Common myeloid progenitor, CD34-positive (primary cell): ENCODE measurements at regions not wholly inside any gene's neighbourhood (a gene's known extent, or its start where the extent isn't known, plus 50 kb on each side); places are given as distances from the start of the nearest gene placed in this dataset.

Experiments
- CTCF ChIA-PET: fragments of 350-600 bp; sonication (Branson Sonifier 250); formaldehyde crosslinking; loops from one replicate; lab custom pipeline; 2021; ENCODE audit warnings: antibody characterized with exemption; lab: Charles Lee
- POLR2A ChIA-PET: fragments of 350-600 bp; sonication (Branson Sonifier 250); formaldehyde crosslinking; loops from one replicate; lab custom pipeline; 2021; ENCODE audit warnings: antibody characterized with exemption; lab: Charles Lee
- DNase-seq, 3 donors: peaks; one replicate each; pipeline versions ENCODE4 v3.0.0 to v3.0.0-alpha.2; 2013
- H3K27ac ChIP-seq, 2 experiments: 1 replicate in 1 of 2; 2 replicates in 1 of 2; pipeline ENCODE4 v1.7.0; 2013; ENCODE audit warnings: inconsistent platforms in 2 of 2, low read length in 2 of 2, mild to moderate bottlenecking in 2 of 2, low read depth in 1 of 2, moderate library complexity in 1 of 2; ENCODE audit not compliant: severe bottlenecking in 2 of 2, insufficient read depth in 1 of 2, poor library complexity in 1 of 2
- H3K27me3 ChIP-seq, 5 experiments: replicated peaks in 2 of 5; 1 replicate in 3 of 5; 2 replicates in 2 of 5; pipeline versions ENCODE4 v1.6.1 to v1.7.0; 2013; ENCODE audit warnings: low read length in 4 of 5, mild to moderate bottlenecking in 2 of 5, moderate library complexity in 2 of 5, inconsistent platforms in 1 of 5; ENCODE audit not compliant: insufficient read depth in 5 of 5, control insufficient read depth in 4 of 5
- H3K36me3 ChIP-seq, 4 experiments: 1 replicate in 2 of 4; 2 replicates in 2 of 4; pipeline versions ENCODE4 v1.6.1 to v1.7.0; 2013; ENCODE audit warnings: low read length in 3 of 4, control low read depth in 1 of 4, mild to moderate bottlenecking in 1 of 4; ENCODE audit not compliant: control insufficient read depth in 4 of 4, insufficient read depth in 4 of 4
- H3K4me1 ChIP-seq, 4 experiments: 1 replicate in 3 of 4; 2 replicates in 1 of 4; pipeline versions ENCODE4 v1.6.1 to v1.7.1; 2013; ENCODE audit warnings: low read length in 3 of 4, mild to moderate bottlenecking in 3 of 4, control low read depth in 1 of 4, inconsistent platforms in 1 of 4, moderate library complexity in 1 of 4; ENCODE audit not compliant: control insufficient read depth in 4 of 4, insufficient read depth in 4 of 4; ENCODE audit errors: control extremely low read depth in 1 of 4
- H3K4me3 ChIP-seq, 7 experiments: 1 replicate in 4 of 7; 2 replicates in 3 of 7; pipeline versions ENCODE4 v1.5.1 to v1.7.0; 2013; ENCODE audit warnings: mild to moderate bottlenecking in 7 of 7, low read length in 6 of 7, moderate library complexity in 6 of 7, inconsistent platforms in 2 of 7, low read depth in 2 of 7, control low read depth in 1 of 7; ENCODE audit not compliant: insufficient read depth in 4 of 7, control insufficient read depth in 1 of 7; ENCODE audit errors: extremely low read depth in 1 of 7
- H3K9me3 ChIP-seq, 5 experiments: 1 replicate in 4 of 5; 2 replicates in 1 of 5; pipeline versions ENCODE4 v1.6.1 to v1.7.1; 2013; ENCODE audit warnings: low read length in 4 of 5, mild to moderate bottlenecking in 2 of 5, inconsistent platforms in 1 of 5, low read depth in 1 of 5, moderate library complexity in 1 of 5; ENCODE audit not compliant: control insufficient read depth in 4 of 5, insufficient read depth in 2 of 5; ENCODE audit errors: control extremely low read depth in 1 of 5
- WGBS: methylation state at CpG from one replicate; pipeline ENCODE4 v1.1.5; 2013; ENCODE audit not compliant: insufficient coverage; 5-methylcytosine and 5-hydroxymethylcytosine counted together

DNA sequence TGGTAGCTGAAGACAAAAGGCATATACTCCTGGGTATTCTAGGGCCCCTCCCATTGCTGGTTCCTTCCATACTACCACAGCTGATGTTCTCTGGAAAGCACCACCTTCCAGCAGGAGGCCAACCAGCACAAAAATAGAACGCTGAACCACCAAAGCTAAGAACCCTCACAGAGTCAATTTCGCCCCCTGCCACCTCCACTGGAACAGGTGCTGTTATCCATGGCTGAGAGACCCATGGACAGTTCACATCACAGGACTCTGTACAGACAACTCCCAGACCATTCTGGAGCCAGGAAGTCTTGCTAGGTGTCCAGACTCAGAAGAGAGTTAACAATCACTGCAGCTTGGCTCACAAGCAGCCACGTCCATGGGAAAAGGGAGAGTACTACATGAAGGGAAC lies 1851.5 kb upstream of the NUDT12 start:
- WGBS, result 94% methylated on average over 3 of the region's 3 CpGs
- no peak for DNase-seq
- ChIA-PET CTCF (no interaction called here), POLR2A (no interaction called here)
- H3K27me3 ChIP-seq, result no peaks in the 10 kb centered on the region
- no peak overlapping the region for H3K27ac ChIP-seq
- H3K4me3 ChIP-seq, result no peak overlapping the region
- no peaks in the 10 kb centered on the region for H3K36me3 ChIP-seq
- H3K9me3 ChIP-seq, result peaks cover 0 to 5% (median 0%) of the 10 kb centered on the region in 5 experiments
- H3K4me1 ChIP-seq, result no peaks in the 10 kb centered on the region

DNA sequence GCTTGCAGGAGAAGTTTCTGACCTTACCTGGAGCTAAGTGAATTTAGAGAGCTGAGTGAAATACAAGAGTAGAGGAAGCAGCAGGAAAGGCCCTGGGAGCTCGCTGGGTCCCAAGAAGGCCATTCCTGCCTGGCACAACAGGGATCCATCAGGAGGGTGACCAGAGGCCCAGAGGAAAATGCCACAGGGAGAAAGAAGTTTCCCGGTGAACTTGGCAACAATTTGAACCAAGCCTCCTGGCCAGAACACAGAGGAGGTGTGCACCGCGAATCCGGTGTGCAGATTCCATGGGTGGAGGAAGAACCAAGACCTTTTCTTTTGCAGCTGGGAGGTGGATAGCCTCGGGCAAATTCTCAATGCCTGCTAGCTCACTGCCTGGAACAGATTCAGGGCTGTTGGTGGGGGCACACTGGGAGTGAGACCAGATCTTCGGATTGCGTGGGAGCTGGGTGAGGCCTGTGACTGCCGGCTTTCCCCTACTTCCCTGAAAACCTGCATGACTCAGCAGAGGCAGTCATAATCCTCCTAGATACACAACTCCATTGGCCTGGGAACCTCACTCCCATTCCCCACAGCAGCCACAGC lies 1850.9 kb upstream of the NUDT12 start:
- POLR2A ChIA-PET, result no interaction called here
- no peak overlapping the region for H3K27ac ChIP-seq

DNA sequence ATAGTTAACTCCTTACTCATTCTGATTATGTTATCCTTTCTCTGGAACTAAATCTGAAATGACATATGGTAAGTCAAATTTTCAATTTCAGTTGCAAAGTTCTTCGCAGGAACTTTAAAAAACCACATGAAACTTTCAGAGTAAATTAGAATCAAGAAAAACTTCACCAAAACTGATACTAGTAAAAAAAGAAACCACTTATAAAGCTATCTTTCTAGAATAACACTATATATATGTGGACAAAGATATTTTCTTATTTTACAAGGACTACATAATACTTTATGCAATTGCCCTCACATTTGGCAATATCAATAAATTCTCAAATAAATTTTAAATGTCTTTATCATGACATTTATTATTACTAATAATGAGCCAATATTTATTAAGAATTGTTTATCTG lies 1847.1 kb upstream of the NUDT12 start:
- CTCF ChIA-PET, result no interaction called here
- H3K9me3 ChIP-seq, result peaks cover 0 to 3% (median 0%) of the 10 kb centered on the region in 5 experiments
- POLR2A ChIA-PET, result no interaction called here
- H3K4me3 ChIP-seq, result no peak overlapping the region
- no peaks in the 10 kb centered on the region for H3K4me1 ChIP-seq
- no peak for DNase-seq
- no peaks in the 10 kb centered on the region for H3K27me3 ChIP-seq
- no peaks in the 10 kb centered on the region for H3K36me3 ChIP-seq
- no CpG with 5 or more reads among the region's 1 CpG for WGBS
- no peak overlapping the region for H3K27ac ChIP-seq

More for the DNA sequence above, 1850.9 kb upstream of the NUDT12 start:
- Histone ChIP-seq H3K27me3 (no peaks in the 10 kb centered on the region), H3K36me3 (no peaks in the 10 kb centered on the region), H3K4me1 (no peaks in the 10 kb centered on the region), H3K9me3 (peaks cover 0 to 5% (median 0%) of the 10 kb centered on the region in 5 experiments), H3K4me3 (no peak overlapping the region)
- no peak for DNase-seq
- 94% methylated on average over 5 of the region's 9 CpGs for WGBS
- CTCF ChIA-PET, result no interaction called here

DNA sequence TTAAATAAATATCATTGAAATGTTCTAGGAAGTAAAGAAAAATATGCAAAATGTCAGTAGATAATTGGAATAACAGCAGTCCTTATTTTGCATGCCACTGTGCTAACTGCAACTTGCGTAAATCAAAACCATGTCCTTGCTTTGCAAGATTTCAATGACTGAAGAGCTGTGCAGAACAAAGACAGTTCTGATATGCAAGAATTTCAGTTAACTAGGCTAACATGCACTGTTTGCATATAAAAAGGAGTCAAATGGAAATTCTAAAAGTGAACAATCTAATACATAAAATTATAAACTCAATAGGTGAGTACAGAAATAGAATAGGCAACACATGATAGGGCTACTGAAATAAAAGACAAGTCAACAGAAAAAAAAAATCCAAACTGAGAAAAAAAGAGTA lies 1844.6 kb upstream of the NUDT12 start:
- DNase-seq, result no peak
- no peak overlapping the region for H3K27ac ChIP-seq
- no peaks in the 10 kb centered on the region for H3K4me1 ChIP-seq
- H3K27me3 ChIP-seq, result no peaks in the 10 kb centered on the region
- CTCF ChIA-PET, result no interaction called here
- no peaks in the 10 kb centered on the region for H3K36me3 ChIP-seq
- H3K4me3 ChIP-seq, result no peak overlapping the region
- whole genome bisulfite sequencing, result 82% methylated on average over 1 of the region's 1 CpG
- H3K9me3 ChIP-seq, result peaks cover 0 to 1% (median 0%) of the 10 kb centered on the region in 5 experiments
- POLR2A ChIA-PET, result no interaction called here

DNA sequence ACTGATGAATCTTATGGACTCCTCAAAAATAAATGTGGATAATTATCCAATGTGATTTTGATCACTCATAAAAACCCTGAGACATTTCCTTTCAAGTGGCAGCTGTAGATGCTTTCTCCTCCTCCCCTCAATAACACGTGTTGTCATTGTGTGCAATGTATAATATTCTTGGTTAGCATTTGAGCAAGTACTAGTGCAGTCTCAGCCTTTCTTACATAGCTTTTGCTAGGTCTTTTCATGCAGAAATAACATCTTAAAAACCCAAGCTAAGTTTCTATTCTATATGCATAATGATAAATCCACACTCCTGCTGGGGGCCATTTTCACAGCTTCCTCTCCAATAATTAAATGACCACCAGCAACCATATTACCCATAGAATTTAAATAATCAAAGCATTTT lies 1835.2 kb upstream of the NUDT12 start:
- CTCF ChIA-PET, result no interaction called here
- Histone ChIP-seq H3K4me3 (no peak overlapping the region), H3K36me3 (no peaks in the 10 kb centered on the region), H3K27ac (no peak overlapping the region), H3K27me3 (no peaks in the 10 kb centered on the region), H3K4me1 (no peaks in the 10 kb centered on the region), H3K9me3 (no peaks in the 10 kb centered on the region)
- no peak for DNase-seq
- POLR2A ChIA-PET, result no interaction called here
- WGBS, result no CpG with 5 or more reads among the region's 1 CpG

DNA sequence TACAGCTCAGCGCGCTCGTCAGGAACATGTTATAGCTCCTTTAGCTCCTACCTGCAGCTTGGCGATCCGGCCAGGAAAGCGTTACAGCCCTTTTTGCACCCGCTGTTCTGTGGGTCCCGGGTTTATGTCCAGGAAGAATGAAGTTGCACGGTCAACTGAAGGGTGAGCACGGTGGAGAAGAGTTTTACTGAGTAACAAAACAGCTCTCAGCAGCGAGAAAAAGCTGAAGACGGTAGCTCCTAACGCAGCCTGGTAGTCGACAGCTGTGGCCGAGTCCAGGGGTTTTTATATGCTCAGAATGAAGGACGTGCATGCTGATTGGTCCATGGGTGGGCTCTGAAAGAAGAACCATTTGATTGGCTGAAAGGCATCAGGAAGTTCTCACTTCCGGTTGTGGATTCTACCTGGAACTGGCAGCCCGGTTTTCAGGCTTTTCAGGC lies 1830.1 kb upstream of the NUDT12 start:
- ChIA-PET CTCF (no interaction called here), POLR2A (no interaction called here)
- no peak for DNase-seq
- Histone ChIP-seq H3K9me3 (no peaks in the 10 kb centered on the region), H3K4me1 (no peaks in the 10 kb centered on the region), H3K27ac (no peak overlapping the region), H3K27me3 (no peaks in the 10 kb centered on the region), H3K36me3 (no peaks in the 10 kb centered on the region), H3K4me3 (no peak overlapping the region)
- WGBS, result 96% methylated on average over 18 of the region's 18 CpGs

DNA sequence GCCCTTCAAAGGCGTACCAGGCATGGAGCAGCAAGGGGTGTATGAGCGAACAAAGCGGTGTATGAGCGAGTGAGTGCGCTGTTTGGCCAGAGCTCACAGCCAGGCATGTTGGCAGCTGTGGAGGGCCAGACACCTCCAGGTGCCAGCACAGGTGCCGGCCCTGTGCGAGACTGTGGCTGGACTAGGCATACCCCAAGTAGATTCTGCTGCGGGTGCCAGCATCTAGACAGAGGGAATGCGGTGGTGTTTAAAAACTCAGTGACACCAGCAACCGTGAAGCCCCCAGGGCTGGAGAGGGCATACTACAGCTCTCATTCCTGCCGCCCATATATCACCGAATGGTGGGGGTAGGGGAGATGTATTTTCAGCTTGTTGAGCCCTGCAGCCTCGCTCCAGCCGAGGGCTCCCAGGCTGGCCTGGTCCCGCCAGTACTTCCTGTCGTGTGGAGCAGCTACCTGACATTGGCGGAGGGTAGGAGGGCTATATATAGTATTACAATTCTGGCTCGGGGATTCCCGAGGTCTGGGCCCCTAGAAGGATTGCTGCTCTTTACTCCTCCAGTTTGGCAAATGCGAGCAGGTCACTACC lies 1829.6 kb upstream of the NUDT12 start:
- H3K27me3 ChIP-seq, result no peaks in the 10 kb centered on the region
- no peaks in the 10 kb centered on the region for H3K9me3 ChIP-seq
- no peak overlapping the region for H3K4me3 ChIP-seq
- CTCF ChIA-PET, result no interaction called here
- POLR2A ChIA-PET, result no interaction called here
- H3K36me3 ChIP-seq, result no peaks in the 10 kb centered on the region
- H3K27ac ChIP-seq, result no peak overlapping the region
- 97% methylated on average over 13 of the region's 20 CpGs for WGBS
- H3K4me1 ChIP-seq, result no peaks in the 10 kb centered on the region
- no peak for DNase-seq
